ENCODE measurements at regions not wholly inside any gene's neighbourhood (a gene's known extent, or its start where the extent isn't known, plus 50 kb on each side); places are given as distances from the start of the nearest gene placed in this dataset.
"Not testable (repeated sequence)": the region's sequence is repeated elsewhere in the genome, so short reads cannot be mapped to it uniquely, and the experiment has no call there.

DNA sequence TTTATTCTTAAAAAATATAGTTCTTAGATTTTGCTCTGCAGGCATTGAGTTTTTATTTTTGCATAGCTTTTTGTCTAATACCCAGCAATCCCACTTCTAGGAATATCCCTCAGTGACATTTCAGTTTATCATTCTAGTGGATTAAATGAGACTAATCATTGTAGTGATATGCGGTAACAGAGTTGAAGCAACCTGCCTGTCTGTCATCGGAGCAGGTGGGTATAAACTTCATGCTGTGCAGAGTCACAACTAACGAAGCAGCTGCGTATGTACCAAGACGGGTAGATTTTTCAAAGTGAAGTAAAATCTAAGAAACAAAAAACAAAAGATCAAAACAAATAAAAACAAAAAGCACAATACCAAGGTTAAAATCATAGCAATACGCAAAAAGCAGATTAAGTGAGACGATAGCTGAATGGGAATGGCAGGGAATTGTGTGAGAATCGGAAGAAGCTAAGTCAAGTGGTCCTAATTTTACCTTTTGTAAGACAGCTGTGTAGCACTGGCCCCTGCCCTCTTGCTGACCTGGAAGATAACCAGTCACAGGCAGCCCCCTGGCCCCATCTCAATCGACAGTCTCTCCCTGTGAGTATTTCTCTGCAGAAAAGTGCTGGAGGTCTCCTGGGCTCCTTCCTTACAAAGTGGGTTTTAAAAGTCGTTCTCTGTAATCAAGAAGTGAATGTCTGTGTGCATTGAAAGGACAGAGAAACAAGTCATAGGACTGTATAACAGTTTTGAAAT, 169.2 kb downstream of the OR2B2 start:
- no peak for DNase-seq (ENCODE audit: low spot score)

GRCh38 chr6:27739902-27740301, 172.3 kb downstream of the OR2B2 start:
- not testable (repeated sequence) for DNase-seq (ENCODE audit: low spot score)

DNA sequence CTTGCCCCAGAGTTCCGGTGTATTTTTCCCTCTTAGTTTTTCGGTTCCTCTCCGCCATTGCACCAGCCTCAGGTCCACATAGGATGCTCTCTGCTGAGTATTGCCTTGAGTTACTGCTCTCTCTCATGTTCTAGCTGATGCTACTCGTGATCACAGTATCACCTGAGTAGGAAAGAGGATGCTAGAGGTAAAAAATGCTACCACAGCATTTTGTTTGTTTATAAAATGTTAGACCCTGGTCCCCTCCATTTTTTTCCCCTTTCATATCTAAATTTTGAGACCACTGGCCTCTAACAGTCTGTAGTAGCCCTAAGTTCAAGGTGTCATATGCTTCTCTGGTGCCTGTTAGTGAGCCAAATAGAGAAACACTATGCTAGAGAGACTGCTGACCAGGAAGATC, 175.5 kb downstream of the OR2B2 start:
- DNase-seq (ENCODE audit: low spot score), result no peak

- no peak for DNase-seq (ENCODE audit: low spot score)
These were observed 183.8 kb downstream of the OR2B2 start for GRCh38 chr6:27728442-27728841.

- no peak for DNase-seq (ENCODE audit: low spot score)
These were observed 185.6 kb downstream of the OR2B2 start for GRCh38 chr6:27726619-27727023.

DNA sequence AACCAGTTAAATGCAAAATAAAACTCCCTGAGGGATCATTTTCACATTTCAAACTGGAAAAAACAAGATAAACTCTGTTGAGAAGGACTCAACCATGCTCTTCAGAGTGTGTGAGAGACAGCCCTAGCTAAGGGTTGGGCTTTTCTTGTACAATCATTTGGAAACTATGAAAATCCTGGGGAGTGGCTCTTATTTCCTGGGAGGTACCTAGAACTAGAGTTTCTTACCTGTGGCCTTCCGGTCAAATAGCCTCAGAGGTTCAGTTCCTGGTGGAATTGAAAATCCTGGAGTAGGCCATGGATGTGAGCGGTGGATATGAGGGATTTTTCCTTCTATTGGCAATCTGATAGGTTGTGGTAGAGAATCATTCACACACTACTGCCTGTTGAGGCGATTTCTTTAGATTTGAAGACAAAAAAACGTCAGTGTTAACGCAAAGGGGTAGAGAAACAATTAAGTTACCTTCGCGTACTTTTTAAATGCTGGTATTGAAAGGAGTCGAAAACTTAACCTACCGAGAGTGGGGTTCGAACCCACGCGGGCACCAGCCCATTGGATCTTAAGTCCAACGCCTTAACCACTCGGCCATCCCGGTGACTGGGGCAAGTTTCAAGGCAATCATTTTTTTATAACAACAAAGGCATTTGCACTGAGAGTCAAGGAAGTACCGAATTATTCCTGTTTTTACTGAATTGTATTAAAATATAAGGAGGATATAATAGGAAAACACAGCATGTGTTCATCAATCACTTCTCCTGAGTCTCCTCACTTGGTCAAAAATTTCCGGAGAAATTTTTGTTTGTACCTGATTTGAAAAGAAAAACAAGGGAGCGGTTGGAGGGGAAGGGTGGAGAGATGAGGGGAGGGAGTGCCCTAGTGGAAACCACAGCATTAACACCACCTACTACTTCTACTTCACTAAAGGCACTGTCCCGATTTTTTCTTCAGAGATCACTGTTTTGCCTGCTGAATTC, 191.3 kb downstream of the OR2B2 start:
- no peak for DNase-seq (ENCODE audit: low spot score)

DNA sequence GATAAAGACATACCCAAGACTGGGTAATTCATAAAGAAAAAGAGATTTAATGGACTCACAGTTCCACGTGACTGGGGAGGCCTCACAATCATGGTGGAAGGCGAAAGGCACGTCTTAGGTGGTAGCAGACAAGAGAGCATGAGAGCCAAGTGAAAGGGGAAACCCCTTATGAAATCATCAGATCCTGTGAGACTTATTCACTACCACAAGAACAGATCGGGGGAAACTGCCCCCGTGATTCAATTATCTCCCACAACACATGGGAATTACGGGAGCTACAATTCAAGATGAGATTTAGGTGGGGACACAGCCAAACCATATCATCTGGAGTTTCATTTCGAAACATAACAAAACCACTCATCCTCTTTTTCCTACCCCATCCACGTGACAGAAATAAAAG, 193.2 kb downstream of the OR2B2 start:
- not testable (repeated sequence) for DNase-seq (ENCODE audit: low spot score)

GRCh38 chr6:27706431-27706830, 205.8 kb downstream of the OR2B2 start:
- no peak for DNase-seq (ENCODE audit: low spot score)

DNA sequence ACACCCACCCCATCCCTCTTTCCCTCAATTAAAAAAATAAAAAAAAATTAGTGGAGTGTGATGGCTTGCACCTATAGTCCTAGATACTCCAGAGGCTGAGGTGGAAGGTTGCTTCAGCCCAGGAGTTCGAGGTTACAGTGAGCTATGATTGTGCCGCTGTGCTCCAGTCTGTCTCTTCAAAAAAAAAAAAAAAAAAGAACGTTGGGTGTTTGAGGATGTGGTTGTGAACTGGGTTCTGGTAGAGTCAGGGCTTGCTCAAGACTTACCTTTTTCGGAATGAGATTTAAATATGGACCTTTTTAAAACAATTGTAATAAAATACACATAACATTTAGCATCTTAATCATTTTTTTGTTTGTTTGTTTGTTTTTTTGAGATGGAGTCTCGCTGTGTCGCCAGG, 211.9 kb downstream of the OR2B2 start:
- no peak for DNase-seq (ENCODE audit: low spot score)

DNA sequence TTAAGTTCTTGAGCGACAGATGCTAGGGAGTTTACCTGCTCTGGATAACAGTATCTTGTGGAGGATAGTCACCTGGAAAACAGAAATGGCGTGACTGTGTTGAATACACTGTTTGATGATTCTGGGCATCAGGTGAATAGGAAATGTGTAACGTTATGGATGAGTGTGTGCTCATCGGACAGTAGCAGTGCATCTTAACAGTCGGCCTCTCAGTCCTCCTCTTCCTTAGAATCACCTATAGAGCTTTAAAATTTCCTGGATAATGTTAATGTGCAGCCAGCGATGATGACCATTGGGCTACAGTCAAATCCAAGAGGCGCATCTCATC, 217.7 kb downstream of the OR2B2 start:
- no peak for DNase-seq (ENCODE audit: low spot score)

DNA sequence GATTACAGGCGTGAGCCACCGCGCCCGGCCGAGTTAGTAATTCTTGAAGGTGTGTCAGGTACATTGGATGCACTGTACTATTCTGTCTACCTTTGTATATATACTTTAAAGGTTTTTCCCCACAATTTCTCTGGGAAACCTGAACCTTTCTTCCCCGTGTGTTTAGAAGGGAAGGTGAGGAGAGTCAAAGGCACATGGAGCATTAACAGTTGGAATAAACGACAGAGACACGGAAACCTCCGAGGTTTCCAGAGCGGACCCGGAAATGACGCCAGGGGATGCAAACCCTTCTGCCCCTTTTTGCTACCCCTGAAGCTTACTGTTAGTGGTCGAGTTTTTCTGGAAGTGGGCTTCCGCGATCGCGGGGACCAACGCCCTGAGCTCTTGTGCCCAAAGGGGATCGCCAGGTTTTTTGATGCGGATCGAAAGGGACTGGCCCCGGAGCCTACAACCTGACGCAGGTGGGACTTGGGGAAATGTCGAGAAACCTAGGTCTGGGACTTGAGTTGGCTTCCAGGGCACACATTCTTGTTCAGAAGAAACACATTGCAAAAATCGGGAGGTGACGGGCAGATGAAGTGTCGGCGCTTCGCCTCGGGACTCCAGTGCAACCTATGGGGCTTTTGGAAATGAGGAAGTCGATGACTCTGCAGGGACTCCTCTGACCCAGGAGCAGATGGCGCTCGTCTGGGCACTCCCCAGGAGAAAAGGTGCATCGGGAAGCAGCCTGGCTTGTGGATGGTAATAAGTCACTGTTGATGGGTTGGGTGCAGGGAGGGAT, 218.2 kb downstream of the OR2B2 start:
- no peak for DNase-seq (ENCODE audit: low spot score)

GRCh38 chr6:27692133-27692532, 219.2 kb upstream of the ZNF184 start:
- not testable (repeated sequence) for DNase-seq (ENCODE audit: low spot score)

DNA sequence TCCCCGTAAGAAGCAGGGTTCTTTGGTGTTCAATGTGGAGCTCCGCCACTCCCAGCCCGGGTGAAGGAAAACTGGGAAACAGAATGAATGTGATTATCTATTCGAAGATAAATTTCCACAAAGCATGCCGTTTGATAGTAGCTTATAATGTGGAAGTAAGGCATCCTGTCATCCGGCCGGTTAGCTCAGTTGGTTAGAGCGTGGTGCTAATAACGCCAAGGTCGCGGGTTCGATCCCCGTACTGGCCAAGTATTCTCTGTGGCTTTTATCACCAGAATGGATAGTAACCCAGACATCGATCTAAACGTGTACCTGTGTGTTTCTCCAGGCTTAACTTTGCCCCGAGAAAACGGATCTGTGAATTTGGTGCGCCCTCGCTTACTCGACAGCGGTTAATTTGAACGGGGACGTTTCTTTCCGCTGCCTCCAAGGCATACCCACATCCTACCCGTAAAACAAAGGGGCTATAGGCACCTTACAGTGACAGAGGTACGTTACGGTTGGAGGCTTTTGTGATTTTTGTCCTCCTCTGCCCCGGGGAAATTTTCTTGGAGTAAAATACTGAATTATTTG, 215.2 kb upstream of the ZNF184 start:
- DNase-seq (ENCODE audit: low spot score), result peak; percentile 85

- DNase-seq (ENCODE audit: low spot score), result peak; percentile 74
These were observed 214.5 kb upstream of the ZNF184 start for GRCh38 chr6:27687154-27688013.

DNA sequence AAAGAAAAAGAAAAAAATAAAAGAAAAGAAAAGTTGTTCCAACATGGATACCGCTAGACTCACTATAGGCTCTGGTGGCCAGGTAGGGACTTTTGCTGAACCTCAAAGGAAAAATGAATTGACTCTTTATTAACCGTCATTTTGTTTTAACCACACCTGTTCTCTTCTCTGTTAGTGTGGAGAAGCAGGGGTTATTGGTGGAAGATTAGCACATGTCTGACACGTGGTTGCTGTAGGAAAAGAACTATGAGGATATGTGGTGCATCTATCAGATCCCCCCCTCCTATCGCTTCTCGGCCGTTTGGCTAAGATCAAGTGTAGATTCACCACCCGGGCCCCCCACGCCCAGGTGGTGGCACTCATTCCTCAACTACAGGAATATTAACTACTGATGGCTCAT, 212.4 kb upstream of the ZNF184 start:
- no peak for DNase-seq (ENCODE audit: low spot score)

DNA sequence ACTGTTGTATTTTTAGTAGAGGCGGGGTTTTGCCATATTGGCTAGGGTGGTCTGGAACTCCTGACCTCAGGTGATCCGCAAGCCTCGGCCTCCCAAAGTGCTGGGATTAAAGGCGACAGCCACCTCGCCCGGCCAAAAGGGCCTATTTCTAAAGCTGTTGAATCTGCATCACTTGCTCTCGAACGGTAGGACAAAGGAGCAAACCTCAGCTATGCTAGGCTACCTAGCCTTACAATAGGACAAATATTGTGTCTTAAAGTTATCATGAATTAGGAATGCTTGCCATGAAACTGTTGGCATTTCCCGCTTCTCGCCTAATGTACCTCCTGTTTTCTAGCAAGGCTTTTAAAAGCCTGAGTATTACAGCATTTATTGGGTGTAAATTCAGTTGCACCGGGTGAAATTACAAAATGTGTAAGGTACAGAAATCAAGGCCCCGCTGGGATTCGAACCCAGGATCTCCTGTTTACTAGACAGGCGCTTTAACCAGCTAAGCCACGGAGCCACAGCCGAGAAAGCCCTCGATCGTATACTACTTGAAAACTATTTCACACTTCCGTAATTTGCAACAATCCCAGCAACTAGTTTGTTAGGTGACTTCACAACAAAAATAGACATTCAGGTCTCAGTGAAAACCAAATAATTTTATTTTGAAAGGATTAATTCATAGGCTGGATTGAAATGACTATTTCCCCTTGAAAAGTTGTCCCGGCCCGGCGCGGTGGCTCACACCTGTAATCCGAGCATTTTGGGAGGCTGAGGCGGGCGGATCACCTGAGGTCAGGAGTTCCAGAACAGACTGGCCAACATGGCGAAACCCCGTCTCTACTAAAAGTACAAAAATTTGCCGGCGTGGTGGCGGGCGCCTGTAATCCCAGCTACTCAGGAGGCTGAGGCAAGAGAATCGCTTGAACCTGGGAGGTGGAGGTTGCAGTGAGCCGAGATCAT, 211.6 kb upstream of the ZNF184 start:
- no peak for DNase-seq (ENCODE audit: low spot score)

DNA sequence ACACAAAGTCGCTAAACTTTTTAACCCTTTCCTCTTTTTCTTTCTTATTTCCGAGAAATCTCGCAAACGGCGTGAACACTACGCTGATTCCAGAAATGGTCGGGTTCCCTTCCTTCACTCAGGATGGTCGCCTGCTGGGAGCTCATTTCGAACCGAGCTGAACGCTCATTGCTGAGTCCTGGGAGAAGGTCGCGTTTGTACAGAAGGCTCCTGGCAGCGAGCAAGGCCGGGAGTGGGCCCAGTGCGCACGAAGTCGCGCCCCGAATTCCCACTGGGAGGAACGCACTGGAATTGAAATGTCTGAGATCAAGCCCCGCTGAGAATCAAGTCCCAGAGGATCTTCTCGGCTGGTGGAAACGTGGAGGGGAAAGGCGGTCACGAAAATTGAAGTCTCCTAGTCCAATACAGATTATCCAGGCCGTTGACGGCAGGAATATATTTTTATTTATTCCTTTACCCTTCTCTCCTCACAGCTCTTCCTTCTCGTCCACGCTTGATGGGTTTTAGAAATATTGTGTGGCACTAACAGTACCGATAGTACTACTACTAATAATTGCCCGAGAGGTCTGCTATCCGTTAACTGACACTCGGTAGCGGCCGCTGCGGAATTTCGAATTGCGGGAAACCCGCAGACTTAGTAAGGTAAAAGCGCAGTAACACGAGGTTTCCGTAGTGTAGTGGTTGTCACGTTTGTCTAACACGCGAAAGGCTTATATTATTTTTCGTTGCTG, 207.2 kb upstream of the ZNF184 start:
- no peak for DNase-seq (ENCODE audit: low spot score)

GRCh38 chr6:27679308-27679963, 206.5 kb upstream of the ZNF184 start:
- no peak for DNase-seq (ENCODE audit: low spot score)

DNA sequence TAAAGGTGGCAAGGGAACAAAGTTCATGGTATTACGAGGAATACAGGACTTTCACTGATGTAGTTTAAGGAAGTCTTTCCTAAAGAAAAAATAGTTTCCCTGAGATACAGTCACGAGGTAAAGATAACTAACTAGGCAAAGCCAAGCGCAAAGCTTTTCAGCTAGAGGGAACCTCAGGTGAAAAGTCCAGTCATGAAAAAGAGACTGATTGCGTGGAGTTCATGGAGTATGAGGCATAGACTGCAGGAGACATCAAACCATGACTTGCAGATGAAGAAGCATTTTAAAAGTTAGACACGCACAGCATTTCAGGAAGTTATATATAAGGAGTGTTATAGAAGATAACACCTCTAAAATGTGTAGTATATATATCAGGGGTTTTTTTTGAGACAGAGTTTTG, 205.6 kb upstream of the ZNF184 start:
- DNase-seq (ENCODE audit: low spot score), result no peak

Data from ureter (tissue), 1 donor.